ENCODE measurements at regions not wholly inside any gene's neighbourhood (a gene's known extent, or its start where the extent isn't known, plus 50 kb on each side); places are given as distances from the start of the nearest gene placed in this dataset.

DNA sequence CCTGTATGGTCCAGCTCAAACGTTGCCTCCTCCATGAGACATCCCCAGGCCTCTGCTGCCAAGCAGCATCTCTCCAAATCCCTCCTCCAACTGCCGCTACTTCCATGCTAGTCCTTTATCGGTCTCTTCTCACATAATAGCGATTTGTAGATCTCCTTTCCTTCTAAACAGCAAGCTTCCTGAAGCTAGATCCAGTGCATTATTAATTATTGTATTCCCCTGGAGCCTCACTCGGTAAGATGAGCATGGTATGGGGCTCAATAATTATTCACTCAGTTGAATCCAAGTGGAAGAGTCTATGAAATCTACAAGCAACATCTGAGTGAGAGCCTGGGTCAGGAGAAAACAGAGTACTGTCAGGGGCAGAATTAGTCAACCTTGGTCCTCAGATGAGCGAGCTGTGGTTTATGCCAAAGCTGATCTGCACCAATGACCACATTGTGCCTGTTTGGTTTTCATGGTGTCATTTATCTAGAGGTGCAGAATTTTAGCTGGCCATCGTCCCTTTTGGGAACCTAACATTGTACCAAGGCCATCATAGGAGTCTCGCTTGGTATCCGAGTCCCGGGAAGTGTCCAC is 93.8 kb upstream of the UBE2E1 start:
- H3K4me3 ChIP-seq (ENCODE audit: low read depth, low read length), result no peak overlapping the region
- H3K36me3 ChIP-seq (replicated peaks), result no peaks in the 10 kb centered on the region
- in situ Hi-C loops (cut with HindIII; ENCODE audit: low pct_ligation_motif_present, low sequenced_read_pairs), result no loop called here
- no peaks in the 10 kb centered on the region for H3K27me3 ChIP-seq (replicated peaks)
- no peak for DNase-seq
- no peak for TF ChIP-seq CTCF (IDR thresholded peaks at IDR 0.05; ENCODE audit: low read depth, low read length, missing control alignments)
- no peak overlapping the region for H3K27ac ChIP-seq

DNA sequence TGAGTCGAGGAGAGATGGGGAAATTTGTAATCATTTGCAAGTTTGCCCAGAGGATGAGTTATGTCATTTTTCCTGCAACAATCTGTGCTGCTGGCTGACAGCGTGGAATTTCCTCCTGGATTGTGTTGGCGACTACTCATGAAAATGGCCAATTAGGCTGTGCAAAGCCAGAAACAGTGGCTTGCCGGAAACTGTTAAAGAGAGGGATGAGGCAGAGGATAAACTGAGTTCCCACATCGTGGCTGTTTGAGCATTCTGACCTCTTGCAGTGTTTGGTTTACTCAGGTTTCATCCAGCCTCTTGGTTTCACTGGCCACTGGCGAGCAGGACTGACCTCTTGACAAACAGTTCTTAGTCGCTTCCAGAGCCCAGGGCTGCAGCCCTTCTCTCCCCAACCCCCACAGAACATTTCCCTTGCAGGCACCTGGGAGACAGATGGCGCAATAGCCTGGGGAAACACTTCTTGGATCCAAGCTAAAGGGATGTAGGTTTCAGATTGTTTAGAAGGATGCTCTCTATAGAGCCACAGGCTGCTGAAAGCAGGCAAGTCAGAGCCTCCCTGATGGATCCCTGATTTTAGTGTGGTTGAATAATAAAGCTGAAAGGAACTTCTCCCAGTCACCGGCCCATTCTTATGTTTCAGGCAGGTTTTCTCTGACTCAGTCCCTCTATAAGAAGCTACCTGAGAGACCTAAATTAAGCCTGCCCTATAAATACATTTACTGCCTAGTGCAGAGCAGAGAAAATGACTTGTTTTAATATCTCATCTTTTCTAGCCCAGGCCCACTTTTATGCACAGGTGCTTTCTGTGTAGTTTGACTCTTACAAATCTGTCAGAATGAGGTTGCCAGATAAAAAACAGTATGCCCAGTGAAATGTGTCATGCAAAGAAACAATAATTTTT is 92.8 kb upstream of the UBE2E1 start:
- peak; percentile 35 for DNase-seq
- Histone ChIP-seq H3K27ac (no peak overlapping the region), H3K27me3 (replicated peaks) (no peaks in the 10 kb centered on the region), H3K36me3 (replicated peaks) (no peaks in the 10 kb centered on the region), H3K4me3 (ENCODE audit: low read depth, low read length) (no peak overlapping the region)
- TF ChIP-seq CTCF (IDR thresholded peaks at IDR 0.05; ENCODE audit: low read depth, low read length, missing control alignments), result no peak
- in situ Hi-C loops (cut with HindIII; ENCODE audit: low pct_ligation_motif_present, low sequenced_read_pairs), result no loop called here

DNA sequence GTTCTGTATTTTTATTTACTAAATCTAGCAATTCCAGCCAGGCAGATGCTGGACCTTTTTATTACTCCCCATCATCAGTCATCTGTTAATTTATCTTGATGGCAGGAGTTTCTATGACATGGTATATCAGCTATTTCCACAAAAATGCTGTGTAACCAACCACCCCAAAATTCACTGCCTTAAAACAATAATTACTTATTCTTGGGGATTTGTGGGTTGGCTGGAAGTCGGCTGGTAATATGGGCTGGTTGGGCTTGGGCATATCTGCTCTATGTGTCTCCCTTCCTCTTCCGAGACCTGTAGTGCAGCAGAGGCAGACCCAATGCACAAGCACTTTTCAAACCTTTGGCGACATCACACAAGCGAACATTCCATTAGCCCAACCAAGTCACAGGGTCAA is 92.1 kb upstream of the UBE2E1 start:
- Histone ChIP-seq H3K27me3 (replicated peaks) (no peaks in the 10 kb centered on the region), H3K36me3 (replicated peaks) (no peaks in the 10 kb centered on the region), H3K27ac (no peak overlapping the region), H3K4me3 (ENCODE audit: low read depth, low read length) (no peak overlapping the region)
- in situ Hi-C loops (cut with HindIII; ENCODE audit: low pct_ligation_motif_present, low sequenced_read_pairs), result no loop called here
- no peak for TF ChIP-seq CTCF (IDR thresholded peaks at IDR 0.05; ENCODE audit: low read depth, low read length, missing control alignments)
- peak; percentile 25 for DNase-seq

GRCh38 chr3:23720059-23720458 is 85.7 kb upstream of the UBE2E1 start:
- H3K27me3 ChIP-seq (replicated peaks), result no peaks in the 10 kb centered on the region
- TF ChIP-seq CTCF (IDR thresholded peaks at IDR 0.05; ENCODE audit: low read depth, low read length, missing control alignments), result no peak
- H3K27ac ChIP-seq, result no peak overlapping the region
- DNase-seq, result no peak
- H3K36me3 ChIP-seq (replicated peaks), result no peaks in the 10 kb centered on the region
- no peak overlapping the region for H3K4me3 ChIP-seq (ENCODE audit: low read depth, low read length)
- in situ Hi-C loops (cut with HindIII; ENCODE audit: low pct_ligation_motif_present, low sequenced_read_pairs), result no loop called here

DNA sequence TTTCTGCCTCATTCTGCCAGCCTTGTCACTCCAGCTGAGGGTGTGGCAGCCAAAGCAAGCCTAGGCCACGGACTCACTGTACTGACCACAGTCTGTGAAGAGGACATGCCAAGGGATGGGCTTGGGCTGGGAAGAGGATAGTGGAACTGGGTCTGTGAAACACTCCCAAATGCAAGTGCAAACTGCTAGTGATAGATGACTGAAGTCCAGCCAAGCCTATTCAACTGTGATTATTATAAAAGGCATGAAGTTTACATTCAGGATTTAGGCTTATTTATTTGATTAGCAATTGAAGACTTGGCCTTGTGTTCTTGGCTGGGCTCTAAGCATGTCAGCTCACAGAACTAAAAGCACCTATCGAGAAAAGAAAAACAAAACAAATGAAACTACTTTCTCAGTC is 84.9 kb upstream of the UBE2E1 start:
- H3K36me3 ChIP-seq (replicated peaks), result no peaks in the 10 kb centered on the region
- DNase-seq, result no peak
- no peaks in the 10 kb centered on the region for H3K27me3 ChIP-seq (replicated peaks)
- H3K4me3 ChIP-seq (ENCODE audit: low read depth, low read length), result no peak overlapping the region
- in situ Hi-C loops (cut with HindIII; ENCODE audit: low pct_ligation_motif_present, low sequenced_read_pairs), result no loop called here
- H3K27ac ChIP-seq, result no peak overlapping the region
- no peak for TF ChIP-seq CTCF (IDR thresholded peaks at IDR 0.05; ENCODE audit: low read depth, low read length, missing control alignments)

Measured in brain microvascular endothelial cell (primary cell).